Stomach (tissue), 4 donors: ENCODE measurements at regions not wholly inside any gene's neighbourhood (a gene's known extent, or its start where the extent isn't known, plus 50 kb on each side); places are given as distances from the start of the nearest gene placed in this dataset.

Experiments used
- EP300 ChIP-seq: sonication (generic); formaldehyde crosslinking; IDR thresholded peaks from one replicate; pipeline ENCODE4 v1.6.1; 2017; ENCODE audit warnings: antibody characterized with exemption
- POLR2A ChIP-seq, 4 donors: fragments of 450-650 bp; IDR thresholded peaks; one replicate each; pipeline ENCODE4 v1.6.1; 2016; ENCODE audit warnings: antibody characterized with exemption in 4 of 4, control low read depth in 2 of 4, mild to moderate bottlenecking in 1 of 4, moderate library complexity in 1 of 4
- POLR2AphosphoS5 ChIP-seq, 3 donors: sonication (generic); formaldehyde crosslinking; IDR thresholded peaks; one replicate each; pipeline ENCODE4 v1.6.1; 2016; ENCODE audit warnings: antibody characterized with exemption in 3 of 3
- TF ChIP-seq, protein P1 (sequence below), 7 experiments: fragments of 450-650 bp in 4 of 7; fragments of 200-600 bp in 3 of 7; sonication (generic) in 3 of 7; IDR thresholded peaks; one replicate each; pipeline ENCODE4 v1.5.1; 2016 to 2019; ENCODE audit warnings: antibody characterized with exemption in 7 of 7, control low read depth in 2 of 7, mild to moderate bottlenecking in 1 of 7

DNA sequence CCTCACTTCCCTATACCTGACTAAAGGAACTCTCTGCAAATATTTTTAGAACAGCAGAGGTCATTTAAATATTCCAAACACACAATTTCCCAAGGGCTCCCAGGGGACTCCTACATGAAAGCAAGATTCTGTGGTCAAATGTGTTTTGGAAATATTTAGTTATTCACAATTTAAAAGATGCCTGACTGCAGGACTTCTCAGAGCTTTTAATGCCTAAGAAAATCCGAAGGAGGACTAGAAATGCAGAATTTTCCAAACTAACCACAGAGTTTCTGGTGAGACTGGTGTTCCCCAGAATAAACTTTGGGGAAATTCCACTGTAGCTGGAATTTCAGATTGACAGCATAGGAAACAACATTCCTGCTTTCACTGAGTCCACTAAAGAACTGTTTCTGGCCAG, 84.8 kb upstream of the MAP1LC3B2 start:
- TF ChIP-seq, protein P1, sequence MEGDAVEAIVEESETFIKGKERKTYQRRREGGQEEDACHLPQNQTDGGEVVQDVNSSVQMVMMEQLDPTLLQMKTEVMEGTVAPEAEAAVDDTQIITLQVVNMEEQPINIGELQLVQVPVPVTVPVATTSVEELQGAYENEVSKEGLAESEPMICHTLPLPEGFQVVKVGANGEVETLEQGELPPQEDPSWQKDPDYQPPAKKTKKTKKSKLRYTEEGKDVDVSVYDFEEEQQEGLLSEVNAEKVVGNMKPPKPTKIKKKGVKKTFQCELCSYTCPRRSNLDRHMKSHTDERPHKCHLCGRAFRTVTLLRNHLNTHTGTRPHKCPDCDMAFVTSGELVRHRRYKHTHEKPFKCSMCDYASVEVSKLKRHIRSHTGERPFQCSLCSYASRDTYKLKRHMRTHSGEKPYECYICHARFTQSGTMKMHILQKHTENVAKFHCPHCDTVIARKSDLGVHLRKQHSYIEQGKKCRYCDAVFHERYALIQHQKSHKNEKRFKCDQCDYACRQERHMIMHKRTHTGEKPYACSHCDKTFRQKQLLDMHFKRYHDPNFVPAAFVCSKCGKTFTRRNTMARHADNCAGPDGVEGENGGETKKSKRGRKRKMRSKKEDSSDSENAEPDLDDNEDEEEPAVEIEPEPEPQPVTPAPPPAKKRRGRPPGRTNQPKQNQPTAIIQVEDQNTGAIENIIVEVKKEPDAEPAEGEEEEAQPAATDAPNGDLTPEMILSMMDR (IDR thresholded peaks at IDR 0.05) = no peak
- no peak for TF ChIP-seq POLR2AphosphoS5 (IDR thresholded peaks at IDR 0.05)
- no peak for TF ChIP-seq EP300
- TF ChIP-seq POLR2A (IDR thresholded peaks at IDR 0.05) = no peak
